ENCODE measurements at regions not wholly inside any gene's neighbourhood (a gene's known extent, or its start where the extent isn't known, plus 50 kb on each side); places are given as distances from the start of the nearest gene placed in this dataset.

DNA sequence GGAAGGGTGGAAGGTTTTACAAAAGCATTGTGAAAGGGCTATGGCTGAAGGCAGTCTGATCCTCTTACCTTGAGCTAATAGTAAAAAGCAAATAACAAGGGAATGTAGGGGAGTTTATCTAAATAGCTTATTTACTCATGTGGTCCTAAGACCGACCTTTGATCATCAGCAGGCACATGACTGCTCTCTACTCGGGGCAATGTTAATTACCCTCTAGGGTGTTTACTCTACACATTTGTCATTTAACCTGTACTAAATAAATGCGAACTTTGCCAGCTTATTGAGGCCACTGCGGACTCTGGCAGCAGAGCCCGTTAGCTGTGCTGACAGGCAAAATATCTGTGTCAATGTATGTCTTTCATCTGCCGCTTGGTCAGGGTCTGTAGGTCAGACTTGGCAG is 768.3 kb upstream of the ATXN7L3B start:
- H3K4me3 ChIP-seq (ENCODE audit: low read depth, low read length): no peak overlapping the region
- in situ Hi-C loops (cut with HindIII; ENCODE audit: low sequenced_read_pairs): no loop called here
- TF ChIP-seq, protein P1, sequence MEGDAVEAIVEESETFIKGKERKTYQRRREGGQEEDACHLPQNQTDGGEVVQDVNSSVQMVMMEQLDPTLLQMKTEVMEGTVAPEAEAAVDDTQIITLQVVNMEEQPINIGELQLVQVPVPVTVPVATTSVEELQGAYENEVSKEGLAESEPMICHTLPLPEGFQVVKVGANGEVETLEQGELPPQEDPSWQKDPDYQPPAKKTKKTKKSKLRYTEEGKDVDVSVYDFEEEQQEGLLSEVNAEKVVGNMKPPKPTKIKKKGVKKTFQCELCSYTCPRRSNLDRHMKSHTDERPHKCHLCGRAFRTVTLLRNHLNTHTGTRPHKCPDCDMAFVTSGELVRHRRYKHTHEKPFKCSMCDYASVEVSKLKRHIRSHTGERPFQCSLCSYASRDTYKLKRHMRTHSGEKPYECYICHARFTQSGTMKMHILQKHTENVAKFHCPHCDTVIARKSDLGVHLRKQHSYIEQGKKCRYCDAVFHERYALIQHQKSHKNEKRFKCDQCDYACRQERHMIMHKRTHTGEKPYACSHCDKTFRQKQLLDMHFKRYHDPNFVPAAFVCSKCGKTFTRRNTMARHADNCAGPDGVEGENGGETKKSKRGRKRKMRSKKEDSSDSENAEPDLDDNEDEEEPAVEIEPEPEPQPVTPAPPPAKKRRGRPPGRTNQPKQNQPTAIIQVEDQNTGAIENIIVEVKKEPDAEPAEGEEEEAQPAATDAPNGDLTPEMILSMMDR (IDR thresholded peaks at IDR 0.05; ENCODE audit: low read depth, low read length, missing control alignments): no peak
- no peak for DNase-seq (ENCODE audit: low read depth)

DNA sequence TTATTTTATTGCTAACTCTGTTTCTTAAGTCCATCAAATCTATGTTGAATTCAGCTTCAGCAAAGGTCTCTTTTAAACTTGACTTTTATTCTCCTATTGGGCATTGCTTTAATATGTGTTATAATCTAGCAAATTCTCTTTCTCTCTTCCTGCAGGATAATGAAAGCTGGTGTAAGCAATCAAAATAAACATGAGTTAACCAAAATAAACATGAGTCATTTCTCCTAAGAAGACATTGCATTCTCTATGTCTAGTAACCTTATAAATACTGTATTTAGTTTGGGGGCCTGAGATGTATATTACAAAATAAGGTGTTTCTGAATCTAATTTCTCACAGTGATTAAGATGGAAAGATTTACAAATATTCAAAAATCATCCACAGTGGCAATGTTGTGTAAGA is 739.1 kb upstream of the ATXN7L3B start:
- in situ Hi-C loops (cut with HindIII; ENCODE audit: low sequenced_read_pairs): no loop called here
- TF ChIP-seq, protein P1 (IDR thresholded peaks at IDR 0.05; ENCODE audit: low read depth, low read length, missing control alignments): no peak
- no peak overlapping the region for H3K4me3 ChIP-seq (ENCODE audit: low read depth, low read length)
- no peak for DNase-seq (ENCODE audit: low read depth)

DNA sequence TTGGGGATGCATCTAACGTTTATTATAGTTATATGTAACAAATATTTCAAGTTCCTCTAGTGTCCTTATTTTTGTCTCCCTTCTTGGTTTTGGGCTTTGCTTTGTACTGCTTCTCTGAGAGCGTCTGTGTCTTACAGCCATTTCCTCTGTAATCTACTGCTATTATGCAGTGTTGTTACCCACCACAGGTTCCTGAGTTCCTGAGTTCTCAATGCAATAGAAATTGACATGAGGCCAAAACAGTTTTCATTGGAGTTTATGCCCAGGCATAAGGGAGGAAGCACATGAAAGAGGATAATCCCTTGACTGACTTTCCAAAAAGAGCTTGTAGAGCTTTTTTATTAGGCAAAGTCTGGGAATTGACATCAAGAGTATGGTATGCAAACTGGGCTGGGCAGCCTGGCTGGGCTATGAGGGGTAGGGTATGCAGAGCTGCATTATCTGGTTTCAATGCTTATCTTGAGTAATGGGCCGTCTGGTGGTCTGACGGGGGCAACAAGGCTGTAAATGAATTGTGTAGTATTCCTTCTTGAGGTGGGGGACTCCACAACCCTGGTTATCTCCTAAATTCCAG is 722.5 kb upstream of the ATXN7L3B start:
- in situ Hi-C loops (cut with HindIII; ENCODE audit: low sequenced_read_pairs): no loop called here
- TF ChIP-seq, protein P1 (IDR thresholded peaks at IDR 0.05; ENCODE audit: low read depth, low read length, missing control alignments): no peak
- no peak overlapping the region for H3K4me3 ChIP-seq (ENCODE audit: low read depth, low read length)
- DNase-seq (ENCODE audit: low read depth): no peak

DNA sequence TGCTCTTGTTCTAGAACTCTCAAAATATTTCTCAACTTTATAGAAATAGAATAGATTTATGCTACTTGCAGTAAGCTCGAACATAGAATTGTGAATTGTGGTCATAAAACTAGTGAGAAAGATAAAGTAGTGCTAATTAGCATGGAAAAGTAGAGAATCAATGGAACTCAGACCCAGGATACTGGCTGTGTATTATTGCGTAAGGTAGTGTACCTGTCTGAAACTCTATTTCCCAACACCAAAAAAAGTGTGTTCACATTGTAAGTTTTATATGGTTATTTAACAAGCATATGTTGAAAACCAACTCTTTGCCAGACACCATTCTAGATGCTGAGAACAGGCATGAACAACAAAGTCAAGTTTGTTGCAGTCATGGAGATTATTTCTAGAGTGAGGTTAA is 720.5 kb upstream of the ATXN7L3B start:
- in situ Hi-C loops (cut with HindIII; ENCODE audit: low sequenced_read_pairs): no loop called here
- TF ChIP-seq, protein P1 (IDR thresholded peaks at IDR 0.05; ENCODE audit: low read depth, low read length, missing control alignments): no peak
- DNase-seq (ENCODE audit: low read depth): no peak

DNA sequence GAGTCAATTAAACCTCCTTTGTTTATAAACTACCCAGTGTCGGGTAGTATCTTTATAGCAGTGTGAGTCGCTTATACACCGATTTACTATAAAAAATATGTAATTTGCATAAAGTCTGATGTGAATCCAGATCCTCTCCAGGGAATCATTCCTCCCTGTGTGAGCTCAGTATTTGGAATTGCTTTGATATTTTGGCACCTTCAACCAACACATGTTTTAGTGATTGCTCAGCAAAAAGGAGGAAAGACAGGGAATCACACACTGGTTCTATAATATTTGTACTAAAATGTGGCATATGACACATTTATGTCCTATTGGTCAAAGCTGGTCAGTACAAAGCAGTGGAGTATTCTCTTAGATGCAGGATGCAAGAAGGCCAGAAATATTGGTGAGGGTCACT is 703.9 kb upstream of the ATXN7L3B start:
- no peak overlapping the region for H3K4me3 ChIP-seq (ENCODE audit: low read depth, low read length)
- in situ Hi-C loops (cut with HindIII; ENCODE audit: low sequenced_read_pairs): no loop called here
- DNase-seq (ENCODE audit: low read depth): no peak
- TF ChIP-seq, protein P1 (IDR thresholded peaks at IDR 0.05; ENCODE audit: low read depth, low read length, missing control alignments): no peak

More for the DNA sequence above, 720.5 kb upstream of the ATXN7L3B start:
- no peak overlapping the region for H3K4me3 ChIP-seq (ENCODE audit: low read depth, low read length)

DNA sequence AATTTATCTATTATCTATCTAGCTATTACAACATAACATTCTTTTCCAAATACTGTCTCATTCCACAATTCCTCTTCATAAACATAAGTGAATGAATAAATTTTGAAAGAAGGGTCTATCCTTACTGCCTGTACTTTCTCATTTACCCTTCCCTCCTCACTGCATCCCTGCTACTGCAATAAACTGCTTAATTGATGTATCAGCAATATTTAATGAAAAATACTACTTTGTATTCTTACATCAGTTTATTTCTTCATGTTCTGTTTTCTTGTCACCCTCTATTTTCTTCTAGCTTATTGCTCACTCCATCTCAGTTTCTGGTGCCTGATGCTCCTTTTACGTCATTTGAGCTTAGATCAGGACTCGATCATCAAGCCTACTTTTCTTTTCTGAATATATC is 695.7 kb upstream of the ATXN7L3B start:
- TF ChIP-seq, protein P1 (IDR thresholded peaks at IDR 0.05; ENCODE audit: low read depth, low read length, missing control alignments): no peak
- no peak overlapping the region for H3K4me3 ChIP-seq (ENCODE audit: low read depth, low read length)
- no peak for DNase-seq (ENCODE audit: low read depth)
- in situ Hi-C loops (cut with HindIII; ENCODE audit: low sequenced_read_pairs): no loop called here
